Parathyroid adenoma (tissue), 2 donors: ENCODE measurements at regions not wholly inside any gene's neighbourhood (a gene's known extent, or its start where the extent isn't known, plus 50 kb on each side); places are given as distances from the start of the nearest gene placed in this dataset.
"Not testable (repeated sequence)": the region's sequence is repeated elsewhere in the genome, so short reads cannot be mapped to it uniquely, and the experiment has no call there.

Experiments used
- H2AFZ ChIP-seq: fragments of 300-600 bp; sonication (generic); one replicate; pipeline ENCODE4 v1.7.0; 2017; ENCODE audit warnings: antibody characterized with exemption, mild to moderate bottlenecking
- H3K27ac ChIP-seq: fragments of 300-600 bp; sonication (generic); one replicate; pipeline ENCODE4 v1.7.0; 2017
- H3K27me3 ChIP-seq: fragments of 300-600 bp; sonication (generic); one replicate; pipeline ENCODE4 v1.7.0; 2017; ENCODE audit warnings: low read length; ENCODE audit not compliant: control insufficient read depth, insufficient read depth
- H3K36me3 ChIP-seq: fragments of 300-600 bp; sonication (generic); one replicate; pipeline ENCODE4 v1.7.0; 2017; ENCODE audit warnings: low read length; ENCODE audit not compliant: control insufficient read depth, insufficient read depth
- H3K4me1 ChIP-seq: fragments of 300-600 bp; sonication (generic); one replicate; pipeline ENCODE4 v1.7.0; 2017; ENCODE audit warnings: control low read depth
- H3K4me2 ChIP-seq: fragments of 300-600 bp; sonication (generic); one replicate; pipeline ENCODE4 v1.7.0; 2017; ENCODE audit warnings: low read length
- H3K4me3 ChIP-seq: fragments of 300-600 bp; sonication (generic); one replicate; pipeline ENCODE4 v1.7.0; 2017; ENCODE audit warnings: low read depth, low read length
- H3K79me2 ChIP-seq: fragments of 300-600 bp; sonication (generic); one replicate; pipeline ENCODE4 v1.7.0; 2017; ENCODE audit warnings: control low read depth
- H3K9ac ChIP-seq: fragments of 300-600 bp; sonication (generic); one replicate; pipeline ENCODE4 v1.7.0; 2017; ENCODE audit warnings: mild to moderate bottlenecking
- H3K9me3 ChIP-seq: fragments of 300-600 bp; sonication (generic); one replicate; pipeline ENCODE4 v1.7.0; 2017; ENCODE audit warnings: low read length; ENCODE audit not compliant: control insufficient read depth
- TF ChIP-seq, protein P1 (sequence below): fragments of 300-600 bp; sonication (generic); IDR thresholded peaks from one replicate; pipeline ENCODE4 v1.7.0; 2017; ENCODE audit warnings: antibody characterized with exemption, mild to moderate bottlenecking
- donor health status: primary hyperparathyroidism.

DNA sequence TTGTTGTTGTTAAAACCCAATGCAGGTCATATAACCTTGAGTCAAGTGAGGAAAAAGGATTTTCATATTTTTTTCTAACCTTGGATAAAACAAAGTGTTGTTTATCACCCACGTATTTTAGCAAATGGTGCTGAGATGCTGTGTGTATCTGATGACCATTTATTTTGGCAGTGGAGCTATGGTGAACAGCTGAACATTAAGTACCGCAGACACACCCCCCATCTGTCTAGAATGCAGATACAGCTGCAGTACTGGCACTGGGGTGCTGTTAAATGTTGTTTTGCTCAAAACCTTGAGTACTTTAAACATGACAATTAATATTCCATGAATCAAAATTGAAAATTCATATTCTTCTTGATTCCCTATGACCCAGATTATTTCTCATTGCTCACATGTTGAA, 773.3 kb upstream of the SLC39A10 start:
- TF ChIP-seq, protein P1, sequence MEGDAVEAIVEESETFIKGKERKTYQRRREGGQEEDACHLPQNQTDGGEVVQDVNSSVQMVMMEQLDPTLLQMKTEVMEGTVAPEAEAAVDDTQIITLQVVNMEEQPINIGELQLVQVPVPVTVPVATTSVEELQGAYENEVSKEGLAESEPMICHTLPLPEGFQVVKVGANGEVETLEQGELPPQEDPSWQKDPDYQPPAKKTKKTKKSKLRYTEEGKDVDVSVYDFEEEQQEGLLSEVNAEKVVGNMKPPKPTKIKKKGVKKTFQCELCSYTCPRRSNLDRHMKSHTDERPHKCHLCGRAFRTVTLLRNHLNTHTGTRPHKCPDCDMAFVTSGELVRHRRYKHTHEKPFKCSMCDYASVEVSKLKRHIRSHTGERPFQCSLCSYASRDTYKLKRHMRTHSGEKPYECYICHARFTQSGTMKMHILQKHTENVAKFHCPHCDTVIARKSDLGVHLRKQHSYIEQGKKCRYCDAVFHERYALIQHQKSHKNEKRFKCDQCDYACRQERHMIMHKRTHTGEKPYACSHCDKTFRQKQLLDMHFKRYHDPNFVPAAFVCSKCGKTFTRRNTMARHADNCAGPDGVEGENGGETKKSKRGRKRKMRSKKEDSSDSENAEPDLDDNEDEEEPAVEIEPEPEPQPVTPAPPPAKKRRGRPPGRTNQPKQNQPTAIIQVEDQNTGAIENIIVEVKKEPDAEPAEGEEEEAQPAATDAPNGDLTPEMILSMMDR, result no peak
- Histone ChIP-seq H3K9ac (no peak overlapping the region), H3K4me1 (no peaks in the 10 kb centered on the region), H2AFZ (no peak overlapping the region), H3K4me3 (no peak overlapping the region), H3K9me3 (no peaks in the 10 kb centered on the region), H3K27me3 (no peaks in the 10 kb centered on the region), H3K4me2 (no peak overlapping the region), H3K27ac (no peak overlapping the region), H3K36me3 (no peaks in the 10 kb centered on the region), H3K79me2 (no peaks in the 10 kb centered on the region)

DNA sequence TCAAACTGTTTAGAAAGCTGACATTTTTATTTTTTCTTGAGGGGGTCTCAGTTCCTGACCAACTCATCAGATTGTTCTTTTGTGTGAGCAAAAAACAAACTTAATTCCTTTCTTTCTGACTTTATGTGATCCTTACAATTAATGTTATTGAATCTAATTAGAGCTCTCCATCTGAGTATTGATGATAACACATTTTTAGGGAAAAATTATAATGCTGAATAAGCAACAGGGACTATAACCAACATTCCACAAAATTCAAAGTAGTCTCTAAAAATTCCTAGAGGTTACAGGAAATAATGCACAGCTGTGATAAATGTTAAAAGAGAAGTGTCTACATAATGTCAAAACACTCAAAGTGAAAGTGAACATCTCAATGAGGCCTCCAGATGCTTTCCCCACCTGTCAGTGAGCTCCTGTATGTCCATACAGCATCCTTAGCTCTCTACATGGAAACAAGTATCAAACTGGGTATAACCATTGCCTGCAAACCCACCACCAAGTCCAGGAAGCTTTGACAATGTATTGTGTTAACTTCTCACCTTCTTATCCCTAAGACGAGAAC, 786.0 kb upstream of the SLC39A10 start:
- Histone ChIP-seq H3K4me2 (no peak overlapping the region), H3K36me3 (no peaks in the 10 kb centered on the region), H3K79me2 (no peaks in the 10 kb centered on the region), H3K9ac (no peak overlapping the region), H3K4me3 (no peak overlapping the region), H3K4me1 (no peaks in the 10 kb centered on the region), H2AFZ (no peak overlapping the region), H3K27me3 (no peaks in the 10 kb centered on the region), H3K9me3 (no peaks in the 10 kb centered on the region), H3K27ac (no peak overlapping the region)
- TF ChIP-seq, protein P1, result no peak

DNA sequence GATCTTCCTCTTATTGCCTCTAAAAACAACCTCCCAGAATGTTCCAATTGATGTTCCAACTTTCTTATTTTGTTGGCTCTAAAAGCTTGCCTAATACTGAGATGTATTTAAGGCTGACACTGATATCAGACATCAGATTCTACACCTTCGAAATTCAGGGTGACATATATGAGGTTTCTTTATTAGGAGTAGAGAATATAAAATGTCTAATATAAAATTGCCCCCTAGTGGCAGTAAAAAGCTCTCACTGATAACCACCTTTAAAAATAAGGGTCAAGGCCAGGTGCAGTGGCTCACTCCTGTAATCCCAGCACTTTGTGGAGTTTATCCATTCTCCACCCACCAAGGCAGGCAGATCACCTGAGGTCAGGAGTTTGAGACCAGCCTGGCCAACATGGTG, 789.7 kb upstream of the SLC39A10 start:
- no peaks in the 10 kb centered on the region for H3K9me3 ChIP-seq
- H3K79me2 ChIP-seq, result no peaks in the 10 kb centered on the region
- no peak overlapping the region for H3K9ac ChIP-seq
- H2AFZ ChIP-seq, result no peak overlapping the region
- H3K27ac ChIP-seq, result no peak overlapping the region
- H3K27me3 ChIP-seq, result no peaks in the 10 kb centered on the region
- TF ChIP-seq, protein P1, result no peak
- H3K4me1 ChIP-seq, result no peaks in the 10 kb centered on the region
- H3K36me3 ChIP-seq, result no peaks in the 10 kb centered on the region
- no peak overlapping the region for H3K4me2 ChIP-seq
- no peak overlapping the region for H3K4me3 ChIP-seq

- H3K4me3 ChIP-seq, result no peak overlapping the region
- H3K4me1 ChIP-seq, result no peaks in the 10 kb centered on the region
- H2AFZ ChIP-seq, result no peak overlapping the region
- TF ChIP-seq, protein P1, result no peak
- no peak overlapping the region for H3K9ac ChIP-seq
- no peaks in the 10 kb centered on the region for H3K36me3 ChIP-seq
- no peaks in the 10 kb centered on the region for H3K79me2 ChIP-seq
- no peak overlapping the region for H3K27ac ChIP-seq
- H3K27me3 ChIP-seq, result no peaks in the 10 kb centered on the region
- no peaks in the 10 kb centered on the region for H3K9me3 ChIP-seq
- no peak overlapping the region for H3K4me2 ChIP-seq
These were observed 802.1 kb upstream of the SLC39A10 start for GRCh38 chr2:194854941-194855340.

DNA sequence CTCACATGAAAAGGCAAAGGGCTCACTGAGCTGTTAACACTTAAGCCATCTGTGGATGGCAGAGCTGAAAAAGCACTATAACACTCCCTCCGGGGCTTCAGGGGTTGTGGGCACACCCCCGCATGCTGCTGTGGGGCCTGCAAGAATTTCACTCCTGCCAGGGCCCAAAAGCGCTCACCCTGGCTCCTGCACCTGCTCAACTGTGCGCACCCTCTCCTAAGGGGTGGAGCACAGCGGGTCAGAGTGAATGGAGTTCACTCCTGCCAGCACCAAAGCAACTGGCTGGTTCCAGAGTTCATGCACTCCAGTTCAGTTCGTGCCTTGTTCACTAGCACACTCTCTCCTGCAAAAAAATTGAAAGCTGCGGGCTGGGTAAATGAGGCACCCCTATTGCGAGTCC, 814.2 kb upstream of the SLC39A10 start:
- H3K79me2 ChIP-seq, result no peaks in the 10 kb centered on the region
- no peak overlapping the region for H3K4me2 ChIP-seq
- H3K4me1 ChIP-seq, result no peaks in the 10 kb centered on the region
- H3K4me3 ChIP-seq, result no peak overlapping the region
- H3K9me3 ChIP-seq, result no peaks in the 10 kb centered on the region
- TF ChIP-seq, protein P1, result no peak
- no peaks in the 10 kb centered on the region for H3K27me3 ChIP-seq
- H3K27ac ChIP-seq, result no peak overlapping the region
- no peaks in the 10 kb centered on the region for H3K36me3 ChIP-seq
- H2AFZ ChIP-seq, result no peak overlapping the region
- no peak overlapping the region for H3K9ac ChIP-seq

DNA sequence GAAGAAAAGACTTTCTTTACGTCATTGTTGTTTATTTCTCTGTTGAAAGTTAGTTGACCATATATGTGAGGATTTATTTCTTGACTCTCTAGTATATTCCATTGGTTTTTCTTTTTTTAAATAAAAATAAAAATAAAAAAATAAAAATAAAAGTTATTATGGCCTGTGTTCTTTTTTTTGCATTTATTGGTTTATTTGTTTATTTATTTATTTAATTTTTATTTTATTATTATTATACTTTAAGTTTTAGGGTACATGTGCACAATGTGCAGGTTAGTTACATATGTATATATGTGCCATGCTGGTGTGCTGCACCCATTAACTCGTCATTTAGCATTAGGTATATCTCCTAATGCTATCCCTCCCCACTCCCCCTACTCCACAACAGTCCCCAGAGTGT, 822.7 kb upstream of the SLC39A10 start:
- H3K79me2 ChIP-seq, H3K27ac ChIP-seq, H3K9ac ChIP-seq, H3K4me3 ChIP-seq, H3K36me3 ChIP-seq, H2AFZ ChIP-seq, H3K9me3 ChIP-seq, H3K4me2 ChIP-seq, H3K27me3 ChIP-seq, H3K4me1 ChIP-seq: not testable (repeated sequence)
